AG09309 (cell line): ENCODE measurements at regions not wholly inside any gene's neighbourhood (a gene's known extent, or its start where the extent isn't known, plus 50 kb on each side); places are given as distances from the start of the nearest gene placed in this dataset.

ENCODE experiments used
- DNase-seq: peaks from one replicate; pipeline ENCODE4 v3.0.0-alpha.2; 2010; ENCODE audit warnings: low read depth
- H3K4me3 ChIP-seq: 2 replicates; pipeline ENCODE4 v1.5.1; 2011; ENCODE audit warnings: mild to moderate bottlenecking, low read depth, low read length, moderate library complexity; ENCODE audit not compliant: control insufficient read depth
- TF ChIP-seq, protein P1 (sequence below): IDR thresholded peaks from 2 replicates; pipeline ENCODE4 v1.5.1; 2011; ENCODE audit warnings: mild to moderate bottlenecking, low read depth, low read length, inconsistent platforms; ENCODE audit not compliant: insufficient read depth, control insufficient read depth; ENCODE audit errors: missing control alignments

DNA sequence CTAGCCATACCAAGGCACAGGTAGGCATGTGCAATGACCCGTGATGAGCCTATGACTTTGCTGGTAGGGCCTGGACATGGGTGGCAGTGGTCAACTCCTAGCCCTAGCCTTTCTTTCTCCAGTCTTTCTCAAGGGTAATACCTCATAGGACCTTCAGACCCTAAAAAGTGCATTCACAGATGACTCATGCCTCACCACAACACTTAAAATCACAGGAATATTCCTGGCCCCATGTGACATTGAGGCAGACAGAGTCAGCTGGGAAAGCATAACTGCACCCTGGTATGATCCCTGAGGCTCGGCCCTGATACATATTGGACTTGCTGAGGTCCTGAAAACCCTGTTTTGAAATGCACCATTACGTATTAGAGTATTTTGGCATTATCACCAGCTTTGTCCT, 449.5 kb downstream of the HINT1 start:
- TF ChIP-seq, protein P1, sequence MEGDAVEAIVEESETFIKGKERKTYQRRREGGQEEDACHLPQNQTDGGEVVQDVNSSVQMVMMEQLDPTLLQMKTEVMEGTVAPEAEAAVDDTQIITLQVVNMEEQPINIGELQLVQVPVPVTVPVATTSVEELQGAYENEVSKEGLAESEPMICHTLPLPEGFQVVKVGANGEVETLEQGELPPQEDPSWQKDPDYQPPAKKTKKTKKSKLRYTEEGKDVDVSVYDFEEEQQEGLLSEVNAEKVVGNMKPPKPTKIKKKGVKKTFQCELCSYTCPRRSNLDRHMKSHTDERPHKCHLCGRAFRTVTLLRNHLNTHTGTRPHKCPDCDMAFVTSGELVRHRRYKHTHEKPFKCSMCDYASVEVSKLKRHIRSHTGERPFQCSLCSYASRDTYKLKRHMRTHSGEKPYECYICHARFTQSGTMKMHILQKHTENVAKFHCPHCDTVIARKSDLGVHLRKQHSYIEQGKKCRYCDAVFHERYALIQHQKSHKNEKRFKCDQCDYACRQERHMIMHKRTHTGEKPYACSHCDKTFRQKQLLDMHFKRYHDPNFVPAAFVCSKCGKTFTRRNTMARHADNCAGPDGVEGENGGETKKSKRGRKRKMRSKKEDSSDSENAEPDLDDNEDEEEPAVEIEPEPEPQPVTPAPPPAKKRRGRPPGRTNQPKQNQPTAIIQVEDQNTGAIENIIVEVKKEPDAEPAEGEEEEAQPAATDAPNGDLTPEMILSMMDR, result no peak
- no peak overlapping the region for H3K4me3 ChIP-seq
- no peak for DNase-seq

DNA sequence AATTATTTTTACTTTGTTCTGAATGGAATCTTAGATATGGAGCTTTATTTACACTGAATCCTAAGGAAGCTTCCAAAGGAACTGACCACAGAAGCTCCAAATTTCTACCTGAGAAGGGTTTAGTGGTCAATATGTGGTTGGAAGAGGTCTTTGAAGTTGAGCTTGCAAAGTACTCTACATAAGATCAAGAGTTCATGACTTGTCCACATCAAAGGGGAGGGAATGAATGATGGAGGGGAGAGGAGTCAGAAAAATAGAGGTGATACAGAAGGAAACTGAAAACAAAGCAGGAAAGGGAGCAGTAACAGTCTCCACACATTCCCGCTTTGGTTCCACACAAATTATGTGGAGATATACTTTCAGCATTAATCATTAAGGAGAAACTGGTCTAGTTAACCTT, 450.9 kb downstream of the HINT1 start:
- DNase-seq, result no peak
- TF ChIP-seq, protein P1, result no peak
- no peak overlapping the region for H3K4me3 ChIP-seq

DNA sequence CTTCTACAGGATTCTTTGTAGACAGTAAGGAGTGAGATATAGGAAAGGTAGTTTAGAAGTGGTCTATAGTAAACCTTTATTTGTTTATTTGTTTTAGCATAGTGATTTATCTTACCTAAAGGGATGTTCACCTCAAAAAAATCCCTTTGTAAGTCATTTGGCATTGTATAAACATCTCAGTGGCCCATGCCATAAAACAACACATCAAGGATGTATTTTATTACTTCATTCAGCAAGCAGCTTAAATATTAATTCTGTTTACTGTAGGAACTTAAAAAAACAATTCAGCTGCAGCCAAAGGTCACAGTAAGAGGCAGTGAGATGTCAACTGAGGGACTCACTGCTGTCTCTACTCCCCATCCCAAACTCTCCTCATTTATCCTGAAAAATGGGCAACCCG, 452.7 kb downstream of the HINT1 start:
- no peak for DNase-seq
- TF ChIP-seq, protein P1, result no peak
- no peak overlapping the region for H3K4me3 ChIP-seq

DNA sequence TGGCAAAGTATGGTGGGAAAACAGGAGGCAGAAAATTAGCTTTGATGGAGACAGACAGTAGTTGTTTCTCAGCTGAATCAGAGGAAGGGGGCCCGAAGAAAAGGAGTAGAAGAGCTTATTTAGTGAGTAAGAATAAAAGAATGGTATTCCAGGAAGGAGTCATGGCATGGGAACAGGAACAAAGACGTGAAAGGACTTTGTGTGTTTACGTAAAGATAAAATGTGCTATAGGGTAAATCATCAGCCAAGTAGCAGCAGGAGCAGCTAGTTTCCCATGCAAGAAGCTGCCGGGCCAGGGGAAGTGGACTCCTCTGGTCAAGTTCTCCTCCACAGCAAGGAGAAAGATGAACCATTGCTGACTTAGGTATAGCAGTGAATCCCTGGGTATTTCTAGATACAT, 454.5 kb downstream of the HINT1 start:
- no peak overlapping the region for H3K4me3 ChIP-seq
- TF ChIP-seq, protein P1, result no peak
- no peak for DNase-seq

DNA sequence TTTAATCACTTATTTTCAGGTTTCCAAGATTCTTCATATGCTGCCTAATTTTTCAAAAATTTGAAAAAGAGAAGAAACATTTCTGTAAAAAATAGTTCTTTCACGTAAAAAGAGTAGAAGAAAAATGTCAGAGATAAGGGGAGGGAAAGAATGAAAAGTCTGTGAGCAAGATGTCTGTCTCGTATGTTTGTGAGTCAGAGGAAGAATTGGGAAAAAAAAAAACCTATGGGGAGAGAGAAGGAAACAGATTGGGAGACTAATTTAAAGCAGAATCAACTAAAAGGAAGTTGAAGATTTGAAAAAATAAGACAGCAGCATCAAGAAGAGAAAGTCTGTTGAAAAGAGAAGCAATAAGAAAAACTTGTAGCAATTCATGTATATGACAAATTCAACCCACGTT, 456.3 kb downstream of the HINT1 start:
- H3K4me3 ChIP-seq, result no peak overlapping the region
- TF ChIP-seq, protein P1, result no peak
- no peak for DNase-seq

DNA sequence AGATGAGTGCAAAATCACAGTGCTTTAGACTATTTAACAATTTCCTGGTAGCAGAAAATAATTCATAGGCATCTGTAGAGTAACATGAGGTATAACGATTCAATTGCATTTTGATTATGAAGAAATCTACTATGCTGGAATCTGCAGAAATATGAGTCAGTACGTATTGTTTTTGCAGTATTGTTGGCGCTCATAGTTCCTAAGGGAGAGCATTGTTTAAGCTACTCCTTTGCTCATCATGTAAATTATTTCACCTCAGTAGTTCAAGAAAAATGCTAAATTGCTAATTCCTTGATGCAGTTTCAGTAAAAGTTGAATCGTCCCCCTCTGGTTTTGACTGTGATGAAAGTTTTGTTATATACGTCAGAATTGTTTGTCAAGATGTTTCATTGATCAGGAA, 458.4 kb downstream of the HINT1 start:
- TF ChIP-seq, protein P1, result no peak
- no peak overlapping the region for H3K4me3 ChIP-seq
- DNase-seq, result no peak

DNA sequence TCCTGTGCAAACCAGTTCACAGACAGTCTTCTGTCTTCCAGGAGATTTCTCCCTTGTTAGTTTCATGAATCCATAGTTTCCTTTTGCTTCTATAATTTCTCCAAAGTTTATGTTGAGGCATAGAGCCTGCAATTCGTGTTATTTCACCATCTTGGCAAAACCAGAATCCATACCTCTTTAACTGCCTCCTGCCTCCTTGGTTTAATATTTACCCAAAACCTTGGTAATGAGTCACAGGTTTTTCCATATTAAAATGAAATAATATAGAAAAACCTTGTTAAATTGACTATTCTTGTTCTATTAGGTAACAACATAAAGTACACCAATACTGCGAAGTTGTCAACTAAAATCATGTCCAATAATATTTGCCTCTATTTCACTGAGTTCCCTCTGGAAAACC, 459.7 kb downstream of the HINT1 start:
- TF ChIP-seq, protein P1, result no peak
- no peak overlapping the region for H3K4me3 ChIP-seq
- DNase-seq, result no peak
